Body of pancreas (tissue), 4 donors: ENCODE measurements at regions not wholly inside any gene's neighbourhood (a gene's known extent, or its start where the extent isn't known, plus 50 kb on each side); places are given as distances from the start of the nearest gene placed in this dataset.

Source experiments
- POLR2A ChIP-seq, 3 donors: fragments of 450-650 bp; IDR thresholded peaks; one replicate each; pipeline ENCODE4 v1.6.1; 2016; ENCODE audit warnings: antibody characterized with exemption in 3 of 3, mild to moderate bottlenecking in 2 of 3
- TF ChIP-seq, protein P1 (sequence below), 7 experiments: fragments of 450-650 bp in 4 of 7; fragments of 200-600 bp in 3 of 7; sonication (generic) in 3 of 7; IDR thresholded peaks; one replicate each; pipeline ENCODE4 v1.5.1; 2016 to 2019; ENCODE audit warnings: antibody characterized with exemption in 7 of 7

DNA sequence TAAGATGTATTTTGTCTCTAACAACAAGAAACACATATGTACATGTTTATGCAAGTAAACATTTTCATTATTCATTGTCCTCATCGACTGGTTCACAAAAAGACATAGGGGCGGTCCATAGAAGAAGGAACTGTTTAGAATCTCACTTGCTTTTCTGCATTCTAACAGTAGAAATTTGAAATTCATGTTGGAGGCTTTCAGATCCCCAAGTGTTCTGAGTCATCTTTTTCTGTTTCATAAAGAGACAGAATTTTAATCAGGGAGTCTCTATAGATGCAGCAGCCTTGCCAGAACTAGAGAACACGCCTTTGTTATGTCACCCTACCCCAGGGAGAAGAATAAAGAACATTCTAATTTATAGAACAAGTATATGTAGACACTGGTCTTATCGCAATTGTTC, 324.3 kb downstream of the GABRG2 start:
- TF ChIP-seq, protein P1, sequence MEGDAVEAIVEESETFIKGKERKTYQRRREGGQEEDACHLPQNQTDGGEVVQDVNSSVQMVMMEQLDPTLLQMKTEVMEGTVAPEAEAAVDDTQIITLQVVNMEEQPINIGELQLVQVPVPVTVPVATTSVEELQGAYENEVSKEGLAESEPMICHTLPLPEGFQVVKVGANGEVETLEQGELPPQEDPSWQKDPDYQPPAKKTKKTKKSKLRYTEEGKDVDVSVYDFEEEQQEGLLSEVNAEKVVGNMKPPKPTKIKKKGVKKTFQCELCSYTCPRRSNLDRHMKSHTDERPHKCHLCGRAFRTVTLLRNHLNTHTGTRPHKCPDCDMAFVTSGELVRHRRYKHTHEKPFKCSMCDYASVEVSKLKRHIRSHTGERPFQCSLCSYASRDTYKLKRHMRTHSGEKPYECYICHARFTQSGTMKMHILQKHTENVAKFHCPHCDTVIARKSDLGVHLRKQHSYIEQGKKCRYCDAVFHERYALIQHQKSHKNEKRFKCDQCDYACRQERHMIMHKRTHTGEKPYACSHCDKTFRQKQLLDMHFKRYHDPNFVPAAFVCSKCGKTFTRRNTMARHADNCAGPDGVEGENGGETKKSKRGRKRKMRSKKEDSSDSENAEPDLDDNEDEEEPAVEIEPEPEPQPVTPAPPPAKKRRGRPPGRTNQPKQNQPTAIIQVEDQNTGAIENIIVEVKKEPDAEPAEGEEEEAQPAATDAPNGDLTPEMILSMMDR (IDR thresholded peaks at IDR 0.05), result no peak
- no peak for TF ChIP-seq POLR2A (IDR thresholded peaks at IDR 0.05)
